Mesodermal cell (in vitro differentiated cells): ENCODE measurements at regions not wholly inside any gene's neighbourhood (a gene's known extent, or its start where the extent isn't known, plus 50 kb on each side); places are given as distances from the start of the nearest gene placed in this dataset.

Experiments used
- H3K27ac ChIP-seq: 2 replicates; pipeline ENCODE4 v1.7.0; 2013; ENCODE audit warnings: mild to moderate bottlenecking, low read depth, low read length, moderate library complexity; ENCODE audit not compliant: severe bottlenecking
- H3K36me3 ChIP-seq: 2 replicates; pipeline ENCODE4 v1.7.1; 2013; ENCODE audit warnings: mild to moderate bottlenecking, low read length, moderate library complexity; ENCODE audit not compliant: control insufficient read depth, insufficient read depth
- H3K4me1 ChIP-seq: one replicate; pipeline ENCODE4 v1.7.1; 2013; ENCODE audit warnings: mild to moderate bottlenecking, low read length; ENCODE audit not compliant: insufficient read depth, control insufficient read depth, poor library complexity, severe bottlenecking
- H3K4me3 ChIP-seq: 2 replicates; pipeline ENCODE4 v1.7.0; 2013; ENCODE audit warnings: low read length, control low read depth, mild to moderate bottlenecking; ENCODE audit not compliant: insufficient read depth, poor library complexity, severe bottlenecking; ENCODE audit errors: extremely low read depth
- H3K9me3 ChIP-seq: 2 replicates; pipeline ENCODE4 v1.7.1; 2013; ENCODE audit warnings: mild to moderate bottlenecking, low read length, moderate library complexity; ENCODE audit not compliant: control insufficient read depth
- WGBS, 2 experiments: methylation state at CpG; one replicate each; pipeline ENCODE4 v1.1.5; 2013; ENCODE audit warnings: missing lambda C conversion rate in 2 of 2; ENCODE audit not compliant: insufficient coverage in 2 of 2; 5-methylcytosine and 5-hydroxymethylcytosine counted together

- no peaks in the 10 kb centered on the region for H3K36me3 ChIP-seq
- WGBS, 2 experiments, result 53 to 66% methylated on average over 3 to 5 of the region's 5 CpGs
- H3K4me3 ChIP-seq, result no peak overlapping the region
- H3K9me3 ChIP-seq, result no peaks in the 10 kb centered on the region
- H3K27ac ChIP-seq, result no peak overlapping the region
- H3K4me1 ChIP-seq, result no peaks in the 10 kb centered on the region
Measured at GRCh38 chr4:37740546-37740945, 54.4 kb upstream of the RELL1 start.

DNA sequence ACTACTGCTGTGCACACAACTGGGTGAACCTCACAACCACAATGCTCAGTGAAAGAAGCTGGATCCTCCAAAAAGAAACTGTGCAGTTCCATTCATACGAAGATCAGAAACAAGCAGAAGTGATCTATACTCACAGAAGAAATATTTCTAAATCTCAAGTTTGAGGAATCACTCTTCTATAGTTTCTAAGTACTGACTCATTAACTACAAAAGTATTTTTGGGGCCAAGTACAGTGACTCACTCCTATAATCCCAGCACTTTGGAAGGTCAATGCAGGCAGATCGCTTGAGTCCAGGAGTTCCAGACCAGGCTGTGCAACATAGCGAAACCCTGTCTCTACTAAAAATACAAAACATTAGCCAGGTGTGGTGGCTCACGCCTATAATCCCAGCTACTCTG is 51.3 kb upstream of the RELL1 start:
- no peak overlapping the region for H3K4me3 ChIP-seq
- 88 to 100% methylated on average over 1 to 3 of the region's 4 CpGs for WGBS, 2 experiments
- no peaks in the 10 kb centered on the region for H3K9me3 ChIP-seq
- H3K36me3 ChIP-seq, result no peaks in the 10 kb centered on the region
- H3K4me1 ChIP-seq, result no peaks in the 10 kb centered on the region
- H3K27ac ChIP-seq, result no peak overlapping the region
